Activated CD4-positive, alpha-beta T cell treated with anti-CD3 and anti-CD28 coated beads for 36 hours (primary cell): ENCODE measurements at regions not wholly inside any gene's neighbourhood (a gene's known extent, or its start where the extent isn't known, plus 50 kb on each side); places are given as distances from the start of the nearest gene placed in this dataset.
"Not testable (repeated sequence)": the region's sequence is repeated elsewhere in the genome, so short reads cannot be mapped to it uniquely, and the experiment has no call there.

Experiments
- ATAC-seq: fragments of 200-7000 bp; cut with Tn5 transposase; one replicate; pipeline ENCODE4 v1.10.0; 2021; ENCODE audit warnings: mild to moderate bottlenecking, moderate library complexity
- CTCF ChIA-PET: fragments of 350-600 bp; sonication (Branson Sonifier 250); formaldehyde crosslinking; loops from one replicate; lab custom pipeline; 2021; ENCODE audit warnings: antibody characterized with exemption; lab: Charles Lee
- POLR2A ChIA-PET: fragments of 350-600 bp; sonication (Branson Sonifier 250); formaldehyde crosslinking; loops from one replicate; lab custom pipeline; 2021; ENCODE audit warnings: antibody characterized with exemption, inconsistent platforms; lab: Charles Lee
- DNase-seq: peaks from one replicate; pipeline ENCODE4 v3.0.0-alpha.2; 2020
- H3K27ac Mint-ChIP-seq: one replicate; pipeline ENCODE4 v1.8.0; 2021; ENCODE audit warnings: mixed read lengths
- H3K27me3 Mint-ChIP-seq: one replicate; pipeline ENCODE4 v1.8.0; 2021; ENCODE audit warnings: mixed read lengths
- H3K36me3 Mint-ChIP-seq: one replicate; pipeline ENCODE4 v1.8.0; 2021; ENCODE audit warnings: low read depth, mixed read lengths
- H3K4me1 Mint-ChIP-seq: one replicate; pipeline ENCODE4 v1.8.0; 2021; ENCODE audit warnings: mixed read lengths
- H3K4me3 Mint-ChIP-seq: one replicate; pipeline ENCODE4 v1.8.0; 2021; ENCODE audit warnings: mild to moderate bottlenecking, moderate library complexity, mixed read lengths
- H3K9me3 Mint-ChIP-seq: one replicate; pipeline ENCODE4 v1.8.0; 2021; ENCODE audit warnings: low read depth, mixed read lengths
- intact Hi-C, 2 experiments: fragments of 100-400 bp; cut with DNase I in 1 of 2; cut with micrococcal nuclease in 1 of 2; formaldehyde crosslinking; loops; one replicate each; pipeline versions ENCODE4 v1.14.2 to v1.15.1; 2022 to 2024; cut with DNase I, micrococcal nuclease

DNA sequence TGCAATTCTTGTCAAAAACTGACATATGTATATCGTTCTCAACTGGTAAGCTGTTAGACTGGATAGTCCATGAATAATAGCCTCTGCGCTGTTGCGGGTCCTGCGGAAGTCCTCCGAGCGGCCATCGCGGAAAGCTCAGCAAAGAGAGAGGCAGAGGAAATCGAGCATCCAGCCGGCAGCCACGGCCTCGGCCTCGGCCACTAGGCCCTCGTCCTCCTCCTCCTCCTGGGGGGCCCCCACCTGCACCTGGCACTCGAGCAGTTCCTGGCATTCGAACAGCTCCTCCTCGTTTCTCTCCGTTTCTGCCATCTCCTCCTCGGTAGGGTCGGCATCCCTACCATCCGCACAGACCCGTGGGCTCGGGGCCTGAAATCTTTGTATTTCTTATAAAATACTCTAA is 111.2 kb upstream of the CYLC1 start:
- H3K36me3 Mint-ChIP-seq, POLR2A ChIA-PET, intact Hi-C loops, CTCF ChIA-PET, H3K9me3 Mint-ChIP-seq, H3K27me3 Mint-ChIP-seq, H3K4me1 Mint-ChIP-seq, ATAC-seq, DNase-seq, H3K4me3 Mint-ChIP-seq, H3K27ac Mint-ChIP-seq: not testable (repeated sequence)

DNA sequence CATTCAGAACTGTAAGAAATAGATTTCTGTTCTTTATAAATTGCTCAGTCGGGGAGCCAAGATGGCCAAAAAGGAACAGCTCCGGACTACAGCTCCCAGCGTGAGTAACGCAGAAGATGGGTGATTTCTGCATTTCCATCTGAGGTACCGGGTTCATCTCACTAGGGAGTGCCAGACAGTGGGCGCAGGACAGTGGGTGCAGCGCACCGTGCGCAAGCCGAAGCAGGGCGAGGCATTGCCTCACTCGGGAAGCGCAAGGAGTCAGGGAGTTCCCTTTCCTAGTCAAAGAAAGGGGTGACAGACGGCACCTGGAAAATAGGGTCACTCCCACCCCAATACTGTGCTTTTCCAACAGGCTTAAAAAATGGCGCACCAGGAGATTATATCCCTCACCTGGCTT is 110.5 kb upstream of the CYLC1 start:
- DNase-seq, H3K4me3 Mint-ChIP-seq, POLR2A ChIA-PET, H3K4me1 Mint-ChIP-seq, CTCF ChIA-PET, H3K36me3 Mint-ChIP-seq, ATAC-seq, H3K9me3 Mint-ChIP-seq, H3K27ac Mint-ChIP-seq, intact Hi-C loops, H3K27me3 Mint-ChIP-seq: not testable (repeated sequence)

DNA sequence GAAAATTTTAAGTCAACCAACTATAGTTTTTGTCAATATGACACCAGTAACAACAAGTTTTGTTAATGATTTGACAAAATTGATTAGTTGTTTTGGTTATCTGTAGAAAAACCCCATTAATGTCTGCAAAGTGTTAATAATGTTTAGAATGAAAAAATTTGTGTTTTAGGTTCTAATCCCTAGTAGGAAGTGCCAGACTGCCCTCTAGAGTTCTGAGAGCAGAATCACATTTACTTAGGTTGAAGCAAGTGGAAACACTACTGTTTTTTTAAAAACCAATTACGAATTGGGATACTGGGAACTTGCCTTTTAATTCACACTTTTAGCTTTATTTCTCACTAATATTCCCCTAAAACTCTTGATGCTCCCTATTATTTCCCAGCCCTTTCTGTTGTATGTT is 101.1 kb upstream of the CYLC1 start:
- POLR2A ChIA-PET, result no interaction called here
- no peak for DNase-seq
- intact Hi-C loops, result loop anchor here in 1 of 2 experiments (2.0 to 10.0 kb wide), 2 partner anchors 285 to 1541 kb away; no protein-coding TSS in a partner anchor
- no peaks in the 10 kb centered on the region for H3K27me3 Mint-ChIP-seq
- no peaks in the 10 kb centered on the region for H3K9me3 Mint-ChIP-seq
- CTCF ChIA-PET, result interaction anchor here (0.6 to 0.7 kb wide), 3 partner anchors 81 to 942 kb away, joined by 3 to 5 read pairs (median 4); no protein-coding TSS in a partner anchor
- H3K4me1 Mint-ChIP-seq, result no peaks in the 10 kb centered on the region
- ATAC-seq, result no peak
- no peaks in the 10 kb centered on the region for H3K36me3 Mint-ChIP-seq
- H3K4me3 Mint-ChIP-seq, result no peak overlapping the region
- no peak overlapping the region for H3K27ac Mint-ChIP-seq

DNA sequence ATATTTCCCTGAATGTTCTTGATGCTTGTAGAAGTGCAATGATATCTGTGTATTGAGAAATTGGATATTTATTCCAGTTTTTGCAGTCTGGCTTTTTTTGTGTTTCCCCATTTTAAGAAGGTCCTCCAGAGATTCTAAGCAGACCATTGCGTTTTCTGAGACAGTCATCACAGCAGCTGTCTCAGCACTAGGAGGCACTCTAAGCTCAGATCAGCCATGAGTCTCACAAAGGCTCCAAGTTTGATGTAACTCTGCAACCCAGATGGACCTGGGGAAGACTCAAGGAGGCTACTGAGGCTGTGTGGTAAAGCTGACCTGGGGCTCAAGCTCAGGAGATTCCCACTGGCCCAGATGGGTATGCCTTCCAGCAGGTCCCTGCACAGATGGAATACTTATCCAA is 89.3 kb upstream of the CYLC1 start:
- Mint-ChIP-seq H3K27me3 (no peaks in the 10 kb centered on the region), H3K27ac (no peak overlapping the region), H3K4me1 (no peaks in the 10 kb centered on the region), H3K36me3 (no peaks in the 10 kb centered on the region), H3K9me3 (peaks cover 5% of the 10 kb centered on the region), H3K4me3 (no peak overlapping the region)
- ATAC-seq, result no peak
- DNase-seq, result no peak
- ChIA-PET CTCF (no interaction called here), POLR2A (no interaction called here)
- intact Hi-C loops, result no loop called here
